Activated T-cell treated with anti-CD3 and anti-CD28 coated beads for 24 hours (primary cell): ENCODE measurements at regions not wholly inside any gene's neighbourhood (a gene's known extent, or its start where the extent isn't known, plus 50 kb on each side); places are given as distances from the start of the nearest gene placed in this dataset.
"Not testable (repeated sequence)": the region's sequence is repeated elsewhere in the genome, so short reads cannot be mapped to it uniquely, and the experiment has no call there.

Experiments used
- DNase-seq: peaks from one replicate; pipeline ENCODE4 v3.0.0-alpha.2; 2020; ENCODE audit warnings: low read depth

GRCh38 chr10:95137990-95138625, 55.9 kb upstream of the ACSM6 start:
- not testable (repeated sequence) for DNase-seq

- DNase-seq: no peak
These were observed 59.5 kb upstream of the ACSM6 start for GRCh38 chr10:95134490-95134889.

- DNase-seq: no peak
These were observed 60.0 kb upstream of the ACSM6 start for GRCh38 chr10:95133997-95134396.

- DNase-seq: peak; percentile 57
These were observed 60.9 kb upstream of the ACSM6 start for GRCh38 chr10:95133016-95133752.

- not testable (repeated sequence) for DNase-seq
These were observed 61.1 kb upstream of the CYP2C8 start for GRCh38 chr10:95130429-95130828.

- DNase-seq: no peak
These were observed 56.3 kb upstream of the CYP2C8 start for GRCh38 chr10:95125582-95125981.

GRCh38 chr10:95122736-95123135, 53.4 kb upstream of the CYP2C8 start:
- no peak for DNase-seq

- no peak for DNase-seq
These were observed 52.6 kb upstream of the CYP2C8 start for GRCh38 chr10:95121904-95122303.
